SK-MEL-5 (cell line): ENCODE measurements at regions not wholly inside any gene's neighbourhood (a gene's known extent, or its start where the extent isn't known, plus 50 kb on each side); places are given as distances from the start of the nearest gene placed in this dataset.
"Not testable (repeated sequence)": the region's sequence is repeated elsewhere in the genome, so short reads cannot be mapped to it uniquely, and the experiment has no call there.

ENCODE experiments used
- DNase-seq: peaks from one replicate; pipeline ENCODE4 v3.0.0-alpha.2; 2016; ENCODE audit warnings: low read depth, low spot score
- in situ Hi-C: cut with HindIII; loops from 2 replicates; pipeline ENCODE4 v1.10.0; 2016; ENCODE audit warnings: low sequenced_read_pairs, high pct_unique_total_duplicates, low pct_unique_long_range_greater_than_20kb

DNA sequence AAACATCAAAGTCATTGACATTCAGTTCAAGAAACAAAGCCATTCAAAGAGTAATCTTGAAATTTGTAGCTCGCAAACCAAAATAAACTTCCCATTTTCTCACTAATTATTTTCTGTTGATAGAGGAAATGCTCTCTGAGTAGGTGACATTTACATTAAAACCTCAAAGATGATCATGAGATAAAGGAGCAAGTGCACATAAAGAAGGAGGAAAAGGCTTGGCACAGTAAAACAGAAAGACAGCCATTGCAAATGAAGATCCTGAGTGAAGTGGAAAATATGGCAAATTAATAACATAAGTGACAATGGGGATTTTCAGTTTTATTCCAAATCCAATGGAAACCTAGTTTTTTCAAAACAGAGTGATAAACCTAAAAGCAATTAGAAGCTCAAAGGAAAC lies 2320.8 kb downstream of the ARAP2 start:
- in situ Hi-C loops = no loop called here
- no peak for DNase-seq

DNA sequence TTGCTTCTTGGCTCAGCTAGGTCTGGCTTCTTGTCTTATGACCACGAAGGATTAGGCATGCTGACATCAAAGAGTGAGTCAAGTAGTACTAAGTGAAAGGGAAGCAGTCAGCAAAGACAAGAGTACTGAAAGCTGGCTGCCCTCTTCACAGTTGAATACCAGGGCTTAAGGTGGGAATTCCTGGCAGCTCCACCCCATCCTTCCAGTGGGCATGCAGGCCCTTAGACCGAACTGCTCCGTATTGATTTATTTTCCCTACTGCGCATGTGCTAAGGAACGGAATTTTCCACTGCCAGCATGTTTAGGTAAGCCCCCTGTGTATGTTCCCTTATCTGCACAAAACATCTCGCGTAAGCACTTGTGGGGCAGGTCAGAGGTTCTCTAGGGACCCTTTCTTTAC lies 2320.1 kb downstream of the ARAP2 start:
- DNase-seq = peak; percentile 17
- in situ Hi-C loops = no loop called here

DNA sequence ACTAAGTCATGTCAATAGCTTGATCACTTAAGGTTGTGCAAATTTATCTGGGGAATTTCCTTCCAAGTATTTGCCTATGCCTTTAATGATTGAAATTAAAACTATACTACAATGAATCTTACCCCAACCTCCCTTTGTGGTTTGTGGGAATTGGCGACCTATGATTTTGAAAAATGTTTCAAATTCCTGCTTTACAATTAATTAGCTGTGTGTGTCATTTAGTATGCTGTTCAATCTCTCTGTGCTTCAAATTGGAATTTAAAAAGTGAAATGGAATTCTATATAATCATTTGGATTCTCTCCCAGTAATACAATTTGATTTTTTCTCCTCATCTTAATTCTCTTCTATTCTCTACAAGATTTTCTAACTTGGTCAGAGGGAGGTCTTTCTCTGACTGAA lies 2319.5 kb downstream of the ARAP2 start:
- DNase-seq = no peak
- in situ Hi-C loops = no loop called here

DNA sequence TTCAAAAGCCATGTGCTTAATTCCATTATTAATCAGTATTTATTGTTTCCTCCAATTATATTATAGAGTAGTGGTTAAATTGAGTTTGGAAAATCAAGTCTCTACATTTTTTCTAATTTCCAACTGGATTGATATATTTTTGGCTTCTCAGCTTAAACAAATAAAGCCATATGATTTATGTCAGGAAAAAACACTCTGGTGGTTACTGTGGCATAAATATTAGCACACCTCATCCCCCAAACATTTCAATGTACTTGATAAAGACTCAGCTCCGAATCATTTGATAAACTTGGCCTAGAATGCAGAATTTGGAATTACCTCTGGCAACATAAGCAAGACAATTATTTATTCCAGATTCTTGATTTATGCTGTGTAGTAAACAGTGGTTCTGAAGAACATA lies 2313.8 kb downstream of the ARAP2 start:
- no peak for DNase-seq
- in situ Hi-C loops = no loop called here

DNA sequence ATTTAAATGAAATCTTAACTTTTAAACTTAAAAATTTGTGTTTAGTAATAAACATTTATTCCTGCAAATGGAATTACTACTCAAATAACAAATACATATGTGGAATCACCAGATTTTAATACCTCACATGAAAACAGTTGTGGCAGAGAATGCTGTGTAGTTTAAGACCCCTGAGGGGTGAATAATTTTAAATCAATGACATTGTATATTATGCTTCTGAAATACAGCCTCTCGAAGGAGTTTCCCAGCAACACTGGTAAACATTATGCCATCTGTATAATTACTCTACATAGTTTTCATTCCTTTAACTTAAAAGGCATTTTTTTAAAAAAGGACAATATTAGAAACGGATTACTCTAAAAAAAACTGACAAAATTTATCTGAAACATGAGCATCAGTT lies 2313.3 kb downstream of the ARAP2 start:
- no peak for DNase-seq
- in situ Hi-C loops = no loop called here

DNA sequence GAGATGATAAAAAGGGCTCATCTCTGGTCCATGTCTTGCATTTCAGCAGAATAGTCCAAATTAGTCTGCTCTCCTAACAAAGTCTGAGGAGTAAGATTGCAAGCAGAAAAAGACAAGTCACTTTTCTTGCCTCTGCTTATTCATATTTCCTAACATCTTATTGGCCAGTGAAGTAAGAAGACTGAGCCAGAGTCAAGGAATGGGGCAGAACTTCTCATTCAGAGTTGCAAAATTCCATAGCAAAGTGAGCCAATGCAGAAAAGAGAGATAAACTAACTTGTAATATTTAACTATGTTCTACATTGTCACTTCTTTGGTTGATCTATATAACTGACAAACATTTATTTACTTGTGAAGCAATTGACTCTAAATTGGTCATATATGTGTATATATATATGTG lies 2304.0 kb downstream of the ARAP2 start:
- no peak for DNase-seq
- in situ Hi-C loops = no loop called here

DNA sequence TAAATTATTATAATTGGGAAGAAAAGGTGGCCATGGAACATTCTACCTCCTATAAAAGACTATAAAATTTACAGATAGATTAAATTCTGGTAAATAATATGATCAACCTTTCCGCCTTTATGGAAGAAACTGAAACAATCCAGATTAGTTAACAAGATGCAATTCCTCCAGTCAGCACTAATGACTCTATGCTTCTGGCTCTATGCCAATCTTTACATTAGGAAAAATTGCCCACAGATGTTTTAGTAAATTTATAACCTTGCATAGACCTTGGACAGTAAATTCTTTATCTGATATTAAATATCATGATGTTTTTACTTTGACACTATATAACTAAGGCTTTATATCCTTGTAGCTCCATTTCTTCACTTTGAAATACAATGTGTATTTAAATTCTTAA lies 2302.5 kb downstream of the ARAP2 start:
- no peak for DNase-seq
- in situ Hi-C loops = no loop called here

DNA sequence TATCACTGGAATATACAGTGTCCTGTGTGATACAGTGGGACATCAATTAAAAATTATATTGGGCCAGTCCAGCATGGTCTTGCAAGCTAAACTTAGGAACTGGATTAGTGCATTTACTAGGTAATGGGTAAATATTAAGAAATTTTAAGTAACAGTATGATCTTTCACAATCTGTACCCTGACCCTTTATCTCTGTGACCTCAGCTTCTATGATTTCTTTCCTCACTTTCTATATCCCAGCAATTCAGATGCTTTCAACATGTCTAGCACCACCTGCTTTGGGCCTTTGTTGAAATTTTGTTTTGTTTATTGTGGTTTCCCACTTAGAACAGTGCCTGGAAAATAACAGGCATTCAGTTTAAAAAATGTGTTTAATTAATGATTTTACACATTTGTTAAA lies 2295.4 kb downstream of the ARAP2 start:
- DNase-seq = no peak
- in situ Hi-C loops = no loop called here

DNA sequence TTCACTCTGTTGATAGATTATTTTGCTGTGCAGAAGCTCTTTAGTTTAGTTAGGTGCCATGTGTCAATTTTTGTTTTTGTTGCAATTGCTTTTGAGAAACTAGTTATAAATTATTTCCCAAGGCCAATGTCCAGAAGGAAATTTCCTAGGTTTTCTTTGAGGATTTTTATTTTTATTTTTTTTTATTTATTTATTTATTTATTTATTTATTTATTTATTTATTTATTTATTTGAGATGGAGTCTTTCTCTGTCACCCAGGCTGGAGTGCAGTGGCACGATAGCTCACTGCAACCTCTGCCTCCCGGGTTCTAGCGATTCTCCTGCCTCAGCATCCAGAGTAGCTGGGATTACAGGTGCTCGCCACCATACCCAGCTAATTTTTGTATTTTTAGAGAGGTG lies 2290.5 kb downstream of the ARAP2 start:
- in situ Hi-C loops, DNase-seq: not testable (repeated sequence)

DNA sequence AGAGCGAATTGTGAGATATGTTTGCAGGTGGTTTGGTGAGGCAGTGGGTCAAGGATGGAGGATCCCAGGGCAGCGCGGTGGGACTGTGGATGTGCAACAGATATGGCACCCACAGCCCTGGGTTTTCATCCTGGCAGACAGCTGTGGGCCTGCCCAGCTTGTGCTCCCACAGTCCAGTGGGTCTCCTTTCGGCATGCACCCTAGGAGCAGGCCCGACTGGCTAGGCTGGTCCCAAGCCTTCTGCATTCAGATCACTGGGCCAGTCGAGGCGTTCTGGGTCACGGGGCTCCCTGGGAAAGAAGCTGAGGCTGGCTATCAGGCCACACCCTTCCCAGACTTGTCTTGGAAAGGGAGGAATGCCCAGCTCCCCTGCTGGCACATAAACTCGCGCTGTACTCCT lies 2289.6 kb downstream of the ARAP2 start:
- DNase-seq = no peak

DNA sequence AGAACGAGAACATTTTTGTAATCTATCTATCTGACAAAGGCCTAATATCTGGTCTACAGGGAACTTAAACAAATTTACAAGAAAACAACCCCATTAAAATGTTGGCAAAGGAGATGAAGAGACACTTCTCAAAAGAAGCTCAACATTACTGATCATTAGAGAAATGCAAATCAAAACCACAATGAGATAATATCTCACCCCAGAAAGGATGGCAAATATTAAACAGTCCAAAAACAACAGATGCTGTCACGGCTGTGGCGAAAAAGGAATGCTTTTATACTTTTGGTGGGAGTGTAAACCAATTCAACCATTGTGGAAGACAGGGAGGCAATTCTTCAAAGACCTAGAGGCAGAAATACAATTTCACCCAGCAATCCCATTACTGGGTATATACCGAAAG lies 2284.8 kb downstream of the ARAP2 start:
- in situ Hi-C loops = no loop called here
- DNase-seq = no peak

More for the DNA sequence above, 2289.6 kb downstream of the ARAP2 start:
- in situ Hi-C loops = no loop called here

DNA sequence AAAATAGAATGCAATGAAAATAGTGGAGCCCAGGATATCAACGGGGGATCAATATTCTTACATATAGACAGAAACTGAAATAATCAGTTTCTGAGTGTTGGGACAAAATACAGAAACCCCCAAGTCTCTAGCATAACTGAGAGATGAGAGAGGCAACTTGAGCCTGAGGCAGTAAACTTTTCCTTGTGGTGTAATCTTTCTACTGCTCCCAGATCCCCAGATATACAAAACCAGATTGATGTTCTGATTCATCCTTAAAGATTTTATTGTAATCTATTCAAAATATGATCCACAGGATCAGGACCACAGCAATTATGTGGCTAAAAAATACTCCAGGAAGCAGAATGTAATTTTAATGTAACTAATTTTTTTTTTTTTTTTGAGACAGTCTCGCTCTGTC lies 2282.6 kb downstream of the ARAP2 start:
- DNase-seq = no peak
- in situ Hi-C loops = no loop called here

DNA sequence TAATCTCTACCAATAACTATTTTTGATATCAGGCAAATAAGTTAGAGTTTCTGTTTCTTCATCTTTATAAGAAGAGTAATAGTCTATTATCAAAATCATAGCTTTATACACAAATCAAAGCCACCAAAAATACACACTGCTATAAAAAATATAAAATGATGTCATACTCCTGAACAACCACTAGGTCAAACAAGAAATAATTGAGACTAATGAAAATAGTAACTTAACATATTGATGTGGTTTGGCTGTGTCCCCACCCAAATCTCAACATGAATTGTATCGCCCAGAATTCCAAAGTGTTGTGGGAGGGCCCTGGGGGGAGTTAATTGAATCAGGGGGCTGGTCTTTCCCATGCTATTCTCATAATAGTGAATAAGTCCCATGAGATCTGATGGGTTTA lies 2277.5 kb downstream of the ARAP2 start:
- no peak for DNase-seq
- in situ Hi-C loops = no loop called here

DNA sequence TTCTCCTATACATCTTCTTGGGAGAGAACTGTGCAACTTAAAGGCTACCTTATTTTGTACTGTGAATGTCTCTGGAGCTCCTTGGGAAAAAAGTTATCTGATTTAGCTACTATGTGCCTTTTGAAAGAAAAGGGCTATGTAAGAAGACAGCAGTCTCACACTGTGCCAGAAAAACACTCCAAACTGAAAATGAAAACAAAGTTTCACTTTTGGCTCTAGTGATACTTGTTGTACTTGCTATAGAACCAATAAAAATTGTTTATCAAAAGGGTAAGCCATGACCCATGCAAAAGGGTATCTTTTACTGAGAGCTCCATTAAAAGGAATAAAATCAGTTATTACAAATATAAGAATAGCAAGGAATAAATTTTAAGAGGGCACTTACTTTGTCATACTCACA lies 2270.0 kb downstream of the ARAP2 start:
- DNase-seq = no peak
- in situ Hi-C loops = no loop called here

DNA sequence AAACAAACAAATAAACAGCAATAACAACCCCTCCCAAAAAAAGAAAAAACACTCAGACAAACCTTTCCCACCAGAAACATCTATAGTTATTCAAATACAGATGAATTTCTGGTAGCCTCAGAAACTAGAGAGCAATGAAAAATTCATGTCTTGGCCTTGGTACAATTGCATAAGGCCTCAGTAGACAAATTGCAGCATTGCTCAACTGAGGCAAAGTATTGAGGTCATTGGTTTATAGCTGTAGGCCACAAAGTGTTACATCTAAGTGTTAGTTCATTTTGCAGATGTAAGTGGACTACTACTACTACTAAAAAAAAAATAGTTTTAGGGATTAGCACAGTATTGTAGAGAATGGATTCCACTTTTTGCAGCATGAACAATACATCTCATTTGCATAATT lies 2268.3 kb downstream of the ARAP2 start:
- no peak for DNase-seq
- in situ Hi-C loops = no loop called here

DNA sequence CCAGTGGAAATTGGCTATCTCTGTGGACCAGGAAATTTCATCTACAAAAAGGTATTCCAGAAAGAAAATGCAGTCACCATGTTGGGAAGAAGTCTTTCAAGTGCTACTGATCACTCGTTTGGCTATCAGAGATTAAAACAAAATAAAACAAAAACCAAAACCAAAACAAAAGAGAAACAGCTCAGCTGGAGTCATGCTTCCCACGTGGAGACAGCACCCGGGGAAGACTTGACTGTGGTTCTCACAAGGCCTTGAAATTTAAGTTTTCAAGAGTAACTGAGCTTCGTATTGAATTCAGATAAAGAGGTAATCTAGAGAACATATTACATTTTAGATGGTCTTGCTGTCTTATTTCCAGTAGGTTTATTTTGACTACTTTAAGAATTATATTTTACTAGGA lies 2264.5 kb downstream of the ARAP2 start:
- DNase-seq, in situ Hi-C loops: not testable (repeated sequence)

DNA sequence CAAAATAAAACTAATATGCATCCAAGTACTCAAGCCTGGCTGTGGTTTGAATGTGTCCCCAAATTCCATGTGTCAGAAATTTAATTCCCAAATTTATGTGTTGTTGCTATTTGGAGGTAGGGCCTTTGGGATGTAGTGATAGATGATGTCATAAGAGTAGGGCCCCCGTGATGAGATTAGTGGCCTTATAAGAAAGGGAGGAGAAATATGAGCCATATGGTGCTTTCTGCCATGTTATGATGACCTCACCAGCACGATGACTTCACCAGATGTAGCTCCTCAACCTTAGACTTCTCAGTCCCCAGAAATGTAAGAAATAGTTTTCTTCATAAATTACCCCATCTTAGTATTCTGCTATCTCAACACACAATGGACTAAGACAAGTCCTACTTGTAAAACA lies 2264.0 kb downstream of the ARAP2 start:
- no peak for DNase-seq
- in situ Hi-C loops = no loop called here

DNA sequence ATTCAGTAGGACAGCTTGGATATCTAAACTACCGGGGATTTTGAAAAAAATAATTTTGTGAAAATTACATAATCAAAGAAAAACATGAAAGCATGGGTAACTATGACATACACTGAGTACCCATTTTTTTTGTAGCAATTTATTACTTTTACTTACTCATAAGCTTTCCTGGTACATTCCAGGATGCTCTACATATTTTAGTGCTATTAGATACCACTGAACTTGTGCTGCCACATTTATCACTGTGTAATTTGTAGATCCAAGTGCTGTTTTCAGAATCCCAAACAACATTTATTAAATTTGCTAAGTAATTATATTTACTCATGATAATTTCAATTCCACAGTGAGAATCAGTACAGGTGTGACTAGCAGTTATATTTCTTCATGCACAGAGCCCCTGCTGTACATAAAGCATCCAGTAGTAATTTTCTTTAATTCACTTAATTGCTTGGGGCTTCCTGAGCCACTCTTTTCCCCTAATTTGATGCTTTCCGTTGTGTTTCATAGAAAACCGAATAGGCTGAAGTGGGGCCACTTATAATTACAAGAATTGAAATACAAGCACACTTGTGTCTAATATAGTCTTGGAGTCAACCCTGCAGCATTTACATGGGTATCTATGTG lies 2254.4 kb downstream of the ARAP2 start:
- DNase-seq = no peak
- in situ Hi-C loops = no loop called here

DNA sequence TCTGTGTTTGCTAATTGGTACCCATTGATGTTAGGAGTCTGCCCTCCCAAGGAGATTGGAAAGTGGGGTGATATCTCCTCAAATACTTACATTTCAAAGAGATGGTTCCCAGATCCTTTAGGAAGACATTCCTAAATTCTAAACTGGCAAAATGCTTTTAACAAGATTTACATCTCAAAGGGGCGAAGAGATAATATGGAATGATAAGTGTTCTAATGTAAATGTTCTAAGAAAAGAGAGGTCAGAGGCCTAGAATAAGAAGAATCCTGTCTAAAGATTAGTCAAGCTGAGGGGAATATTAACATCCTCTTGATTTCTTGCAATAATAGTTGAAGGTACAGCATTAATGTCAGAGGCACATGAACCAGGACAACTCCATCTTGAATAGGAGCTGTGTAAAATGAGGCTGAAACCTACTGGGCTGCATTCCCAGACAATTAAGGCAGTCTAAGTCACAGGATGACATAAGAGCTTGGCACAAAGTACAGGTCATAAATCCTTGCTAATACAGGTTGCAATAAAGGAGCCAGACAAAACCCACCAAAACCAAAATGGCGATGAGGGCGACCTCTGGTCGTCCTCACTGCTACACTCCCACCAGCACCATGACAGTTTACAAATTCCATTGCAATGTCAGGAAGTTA lies 2248.1 kb downstream of the ARAP2 start:
- DNase-seq = no peak
- in situ Hi-C loops = no loop called here

DNA sequence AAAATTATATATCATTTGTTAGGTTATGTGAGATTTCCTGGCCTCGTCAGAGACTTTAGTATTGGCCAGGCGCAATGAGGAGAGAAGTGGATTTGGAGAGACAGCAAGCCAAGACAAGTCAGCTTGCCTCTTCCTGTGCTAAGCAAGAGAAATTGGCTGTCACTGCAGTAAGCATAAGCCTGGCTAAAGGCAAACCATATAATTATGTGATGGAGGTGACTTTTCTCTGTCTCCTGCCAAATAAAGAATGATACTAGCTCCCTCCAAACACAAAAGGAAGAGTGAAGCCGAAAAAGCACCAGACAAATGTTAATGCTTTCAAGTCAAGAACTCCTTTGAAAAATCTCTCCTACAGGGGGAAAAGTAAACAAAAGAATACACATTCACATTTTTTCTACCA lies 2246.0 kb downstream of the ARAP2 start:
- in situ Hi-C loops = no loop called here
- no peak for DNase-seq
